ENCODE measurements at regions not wholly inside any gene's neighbourhood (a gene's known extent, or its start where the extent isn't known, plus 50 kb on each side); places are given as distances from the start of the nearest gene placed in this dataset.

DNA sequence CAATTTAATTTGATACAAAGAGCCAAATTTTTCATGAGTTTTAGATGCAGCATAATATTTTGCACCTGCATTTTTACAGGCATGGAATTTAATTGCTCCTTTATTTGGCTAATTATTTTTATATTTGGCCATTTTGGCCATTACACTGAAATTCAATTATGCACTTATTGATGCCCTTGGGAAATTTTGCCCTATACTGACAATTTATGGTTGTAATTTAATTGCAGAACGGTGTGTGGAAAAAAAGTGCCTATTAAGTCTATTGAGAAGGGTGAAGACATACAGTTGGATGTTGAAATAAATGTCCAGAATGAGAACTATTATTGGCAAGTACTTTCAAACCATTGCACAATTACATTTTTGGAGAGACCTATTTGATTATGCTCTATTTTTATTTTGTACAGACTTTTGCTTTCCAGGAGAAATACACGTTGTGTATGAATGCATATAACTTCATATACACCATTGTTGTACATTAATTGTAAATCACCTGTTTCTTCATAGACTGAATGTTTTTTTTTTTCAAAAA is 1319.3 kb upstream of the CDH2 start:
- H3K4me3 ChIP-seq (ENCODE audit: low read depth, low read length), result no peak overlapping the region
- TF ChIP-seq, protein P1, sequence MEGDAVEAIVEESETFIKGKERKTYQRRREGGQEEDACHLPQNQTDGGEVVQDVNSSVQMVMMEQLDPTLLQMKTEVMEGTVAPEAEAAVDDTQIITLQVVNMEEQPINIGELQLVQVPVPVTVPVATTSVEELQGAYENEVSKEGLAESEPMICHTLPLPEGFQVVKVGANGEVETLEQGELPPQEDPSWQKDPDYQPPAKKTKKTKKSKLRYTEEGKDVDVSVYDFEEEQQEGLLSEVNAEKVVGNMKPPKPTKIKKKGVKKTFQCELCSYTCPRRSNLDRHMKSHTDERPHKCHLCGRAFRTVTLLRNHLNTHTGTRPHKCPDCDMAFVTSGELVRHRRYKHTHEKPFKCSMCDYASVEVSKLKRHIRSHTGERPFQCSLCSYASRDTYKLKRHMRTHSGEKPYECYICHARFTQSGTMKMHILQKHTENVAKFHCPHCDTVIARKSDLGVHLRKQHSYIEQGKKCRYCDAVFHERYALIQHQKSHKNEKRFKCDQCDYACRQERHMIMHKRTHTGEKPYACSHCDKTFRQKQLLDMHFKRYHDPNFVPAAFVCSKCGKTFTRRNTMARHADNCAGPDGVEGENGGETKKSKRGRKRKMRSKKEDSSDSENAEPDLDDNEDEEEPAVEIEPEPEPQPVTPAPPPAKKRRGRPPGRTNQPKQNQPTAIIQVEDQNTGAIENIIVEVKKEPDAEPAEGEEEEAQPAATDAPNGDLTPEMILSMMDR (IDR thresholded peaks at IDR 0.05; ENCODE audit: borderline replicate concordance, insufficient read depth, low read depth, low read length), result no peak

DNA sequence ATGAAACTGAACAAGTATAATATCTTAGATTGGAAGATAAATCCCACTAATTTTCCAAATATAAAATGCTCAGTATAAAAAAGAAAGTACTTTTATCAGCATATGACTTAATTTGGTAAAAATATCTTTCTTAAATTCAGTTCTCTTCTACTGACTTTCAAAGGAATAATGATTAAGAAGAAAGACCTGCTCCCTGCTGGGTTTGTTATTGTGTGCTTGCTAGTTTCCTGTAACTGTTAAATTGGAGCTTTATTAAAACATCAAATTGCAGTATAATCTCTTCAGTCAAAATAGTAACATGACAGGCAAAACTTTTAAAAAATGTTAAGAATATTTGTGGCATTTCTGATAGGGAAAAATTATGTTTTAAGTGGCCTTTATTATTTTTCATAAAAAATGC is 1317.4 kb upstream of the CDH2 start:
- TF ChIP-seq, protein P1 (IDR thresholded peaks at IDR 0.05; ENCODE audit: borderline replicate concordance, insufficient read depth, low read depth, low read length), result no peak
- H3K4me3 ChIP-seq (ENCODE audit: low read depth, low read length), result no peak overlapping the region

DNA sequence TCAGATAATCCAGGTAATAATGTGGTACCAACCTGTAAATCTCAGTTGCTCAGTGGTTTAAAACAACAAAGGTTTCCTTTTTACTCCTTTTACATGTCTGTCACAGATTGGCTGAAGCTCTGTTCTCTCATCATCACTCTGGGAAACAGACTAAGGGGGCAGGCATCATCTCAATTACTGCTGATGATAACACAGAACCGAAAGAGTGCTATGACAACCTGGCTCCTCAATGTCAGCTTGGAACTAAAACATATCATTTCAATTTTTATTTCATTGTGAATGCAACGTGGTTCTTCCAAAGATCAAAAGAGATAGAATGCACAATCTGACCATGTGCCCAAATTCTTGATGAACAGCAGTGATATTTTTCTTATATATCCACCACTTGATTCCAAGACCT is 1315.0 kb upstream of the CDH2 start:
- no peak overlapping the region for H3K4me3 ChIP-seq (ENCODE audit: low read depth, low read length)
- TF ChIP-seq, protein P1 (IDR thresholded peaks at IDR 0.05; ENCODE audit: borderline replicate concordance, insufficient read depth, low read depth, low read length), result no peak

DNA sequence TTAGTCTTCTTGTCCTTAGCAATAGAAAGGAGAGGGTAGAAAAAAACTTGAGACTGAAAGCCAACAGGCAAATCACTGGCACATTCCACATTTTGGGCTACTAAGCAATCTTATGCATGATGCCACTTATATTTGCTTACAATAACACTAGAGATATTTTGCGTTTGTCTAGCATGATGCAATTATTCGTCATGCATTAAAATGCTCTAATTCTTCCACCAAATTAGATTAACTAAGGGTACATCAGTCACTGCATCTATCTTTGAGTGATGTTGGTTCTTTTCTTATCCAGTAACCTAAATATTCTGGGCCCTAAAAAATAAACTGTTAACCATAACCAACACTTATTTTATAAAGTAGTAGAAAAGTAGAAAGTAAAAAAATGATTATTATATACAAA is 1311.7 kb upstream of the CDH2 start:
- TF ChIP-seq, protein P1 (IDR thresholded peaks at IDR 0.05; ENCODE audit: borderline replicate concordance, insufficient read depth, low read depth, low read length), result no peak
- H3K4me3 ChIP-seq (ENCODE audit: low read depth, low read length), result no peak overlapping the region

DNA sequence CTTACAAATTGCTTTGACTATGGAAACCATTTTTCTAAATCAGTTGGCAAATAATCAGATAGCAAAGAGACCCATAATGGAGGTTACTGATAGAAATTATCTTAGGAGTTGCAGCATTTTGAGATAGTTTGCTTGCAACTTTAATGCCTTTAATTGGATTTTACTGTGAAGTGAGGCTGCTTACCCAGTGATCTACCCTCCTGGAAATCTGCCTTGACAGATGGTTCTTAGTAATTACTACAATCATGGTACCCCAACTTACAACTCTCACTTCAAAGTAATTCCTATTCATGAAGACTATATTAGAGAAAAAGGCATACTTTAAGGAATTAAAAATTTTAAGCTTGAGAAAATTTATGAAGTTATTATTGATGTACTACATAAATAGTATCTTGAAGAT is 1288.6 kb upstream of the CDH2 start:
- H3K4me3 ChIP-seq (ENCODE audit: low read depth, low read length), result no peak overlapping the region
- TF ChIP-seq, protein P1 (IDR thresholded peaks at IDR 0.05; ENCODE audit: borderline replicate concordance, insufficient read depth, low read depth, low read length), result no peak

DNA sequence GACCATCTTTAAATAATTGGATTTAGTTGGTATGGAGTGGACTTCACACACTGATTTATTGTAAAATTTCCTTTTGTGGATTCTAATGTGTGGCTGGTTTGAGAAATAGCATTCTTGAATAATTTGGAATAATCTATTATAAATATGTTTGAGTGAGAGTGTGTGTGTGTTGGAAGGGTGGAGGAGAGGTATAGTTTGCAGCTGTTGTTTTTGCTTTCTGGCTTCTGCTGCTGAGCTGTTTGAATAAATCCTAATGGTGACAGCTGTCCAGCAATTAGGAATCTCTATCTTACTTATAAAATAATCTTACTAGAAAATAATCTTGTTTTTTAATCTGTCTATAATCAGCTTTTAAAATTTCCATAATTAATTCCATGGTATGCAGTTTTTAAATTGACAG is 1283.0 kb upstream of the CDH2 start:
- no peak overlapping the region for H3K4me3 ChIP-seq (ENCODE audit: low read depth, low read length)
- TF ChIP-seq, protein P1 (IDR thresholded peaks at IDR 0.05; ENCODE audit: borderline replicate concordance, insufficient read depth, low read depth, low read length), result no peak

DNA sequence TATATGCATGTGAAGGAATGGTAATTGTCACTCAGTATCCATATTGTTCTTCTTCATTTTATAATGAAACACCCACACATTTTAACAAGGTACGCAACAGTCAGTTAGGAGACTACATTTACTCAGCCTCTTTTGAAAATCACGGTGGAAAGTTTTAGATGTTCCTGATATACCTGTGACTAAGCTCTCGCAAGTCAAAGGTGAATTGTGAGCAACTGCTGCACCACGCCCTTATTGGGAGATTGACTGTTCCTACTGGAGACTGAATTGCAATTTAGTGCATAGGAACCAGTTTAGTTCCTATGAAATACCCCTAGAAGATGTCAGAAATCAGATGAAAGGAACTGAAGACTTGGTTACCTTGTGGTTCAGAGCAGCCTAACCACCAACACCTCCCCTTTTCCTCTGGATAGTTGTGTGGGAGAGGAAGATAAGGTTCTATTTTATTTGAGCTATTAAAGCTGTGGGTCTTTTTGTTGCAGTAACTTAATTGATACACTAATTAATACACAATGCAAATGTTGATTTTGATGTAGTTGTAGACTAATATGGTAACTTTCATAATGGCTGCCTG is 1280.5 kb upstream of the CDH2 start:
- no peak overlapping the region for H3K4me3 ChIP-seq (ENCODE audit: low read depth, low read length)
- TF ChIP-seq, protein P1 (IDR thresholded peaks at IDR 0.05; ENCODE audit: borderline replicate concordance, insufficient read depth, low read depth, low read length), result no peak

Data from GM12875 (cell line).